ENCODE measurements at regions not wholly inside any gene's neighbourhood (a gene's known extent, or its start where the extent isn't known, plus 50 kb on each side); places are given as distances from the start of the nearest gene placed in this dataset.

DNA sequence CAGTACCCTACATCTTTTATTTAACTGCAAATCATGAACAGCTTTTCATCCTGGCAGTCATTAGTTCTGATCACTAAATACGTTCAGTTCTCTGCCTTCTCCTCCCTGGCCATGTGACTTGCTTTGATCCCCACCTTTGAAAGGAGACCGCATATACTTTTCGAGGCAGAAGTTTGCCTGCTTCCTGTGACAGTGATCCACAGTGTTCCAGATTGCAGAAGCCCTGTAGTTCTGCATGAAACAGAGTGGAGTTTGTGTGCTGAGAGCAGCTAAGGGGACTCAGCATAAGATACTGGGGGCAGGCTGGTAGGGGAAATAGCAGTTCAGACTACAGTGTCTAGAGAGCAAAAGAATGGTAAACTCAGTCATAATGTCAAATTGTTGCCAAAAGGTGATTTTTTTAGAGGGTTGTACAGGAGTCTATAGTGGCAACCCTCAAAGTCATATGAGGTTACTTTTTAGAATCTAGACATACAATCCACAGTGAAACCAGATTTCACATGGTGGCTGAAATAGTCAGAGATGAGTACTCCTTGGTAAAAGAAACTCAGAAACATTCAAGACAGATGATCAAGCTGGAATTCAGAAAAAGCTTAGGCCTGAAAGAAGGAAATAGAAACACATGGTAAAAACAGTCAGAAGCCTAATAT, 1800.4 kb upstream of the CELF4 start:
- TF ChIP-seq, protein P1, sequence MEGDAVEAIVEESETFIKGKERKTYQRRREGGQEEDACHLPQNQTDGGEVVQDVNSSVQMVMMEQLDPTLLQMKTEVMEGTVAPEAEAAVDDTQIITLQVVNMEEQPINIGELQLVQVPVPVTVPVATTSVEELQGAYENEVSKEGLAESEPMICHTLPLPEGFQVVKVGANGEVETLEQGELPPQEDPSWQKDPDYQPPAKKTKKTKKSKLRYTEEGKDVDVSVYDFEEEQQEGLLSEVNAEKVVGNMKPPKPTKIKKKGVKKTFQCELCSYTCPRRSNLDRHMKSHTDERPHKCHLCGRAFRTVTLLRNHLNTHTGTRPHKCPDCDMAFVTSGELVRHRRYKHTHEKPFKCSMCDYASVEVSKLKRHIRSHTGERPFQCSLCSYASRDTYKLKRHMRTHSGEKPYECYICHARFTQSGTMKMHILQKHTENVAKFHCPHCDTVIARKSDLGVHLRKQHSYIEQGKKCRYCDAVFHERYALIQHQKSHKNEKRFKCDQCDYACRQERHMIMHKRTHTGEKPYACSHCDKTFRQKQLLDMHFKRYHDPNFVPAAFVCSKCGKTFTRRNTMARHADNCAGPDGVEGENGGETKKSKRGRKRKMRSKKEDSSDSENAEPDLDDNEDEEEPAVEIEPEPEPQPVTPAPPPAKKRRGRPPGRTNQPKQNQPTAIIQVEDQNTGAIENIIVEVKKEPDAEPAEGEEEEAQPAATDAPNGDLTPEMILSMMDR (IDR thresholded peaks at IDR 0.05; ENCODE audit: insufficient read depth, low read depth, low read length): no peak
- DNase-seq (ENCODE audit: low read depth): no peak
- H3K4me3 ChIP-seq (ENCODE audit: low read depth, low read length): no peak overlapping the region

DNA sequence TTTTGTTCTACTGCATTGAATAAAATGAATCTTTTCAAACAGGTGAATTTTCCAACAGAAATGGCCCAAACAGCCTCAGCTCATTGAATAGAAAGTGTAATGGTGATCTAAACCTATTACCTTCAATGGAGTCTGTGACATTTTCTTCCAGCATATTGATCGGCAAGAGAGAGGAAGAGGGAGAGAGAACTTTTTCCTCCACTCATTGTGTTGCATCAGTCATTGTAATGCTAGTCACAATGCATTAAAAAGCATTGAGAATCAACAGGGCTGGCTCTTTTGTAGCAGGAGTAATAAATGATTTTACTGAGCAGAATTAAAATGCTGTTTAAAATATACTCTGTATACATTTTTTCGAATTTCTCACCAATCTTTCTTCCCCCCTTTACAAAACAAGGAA, 1794.5 kb upstream of the CELF4 start:
- TF ChIP-seq, protein P1 (IDR thresholded peaks at IDR 0.05; ENCODE audit: insufficient read depth, low read depth, low read length): no peak
- no peak for DNase-seq (ENCODE audit: low read depth)
- no peak overlapping the region for H3K4me3 ChIP-seq (ENCODE audit: low read depth, low read length)

DNA sequence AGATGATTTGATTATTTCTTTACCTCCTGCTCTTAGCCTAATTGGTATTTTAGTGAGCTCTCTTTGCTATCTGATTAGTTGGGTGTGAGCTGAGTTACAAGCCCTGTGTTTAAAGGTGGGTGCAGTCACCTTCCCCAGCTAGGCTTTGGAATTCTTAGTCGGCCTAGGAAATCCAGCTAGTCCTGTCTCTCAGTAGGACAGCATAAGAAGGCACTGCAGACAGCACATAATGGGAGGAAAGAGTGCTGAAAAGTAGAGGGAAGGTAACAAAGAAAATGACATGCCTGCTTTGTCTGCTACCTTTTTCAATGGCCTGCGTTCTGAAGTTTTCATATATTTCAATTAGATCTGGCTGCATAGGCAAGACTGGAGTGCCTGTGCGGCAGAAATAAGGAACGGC, 1794.0 kb upstream of the CELF4 start:
- DNase-seq (ENCODE audit: low read depth): no peak
- H3K4me3 ChIP-seq (ENCODE audit: low read depth, low read length): no peak overlapping the region

DNA sequence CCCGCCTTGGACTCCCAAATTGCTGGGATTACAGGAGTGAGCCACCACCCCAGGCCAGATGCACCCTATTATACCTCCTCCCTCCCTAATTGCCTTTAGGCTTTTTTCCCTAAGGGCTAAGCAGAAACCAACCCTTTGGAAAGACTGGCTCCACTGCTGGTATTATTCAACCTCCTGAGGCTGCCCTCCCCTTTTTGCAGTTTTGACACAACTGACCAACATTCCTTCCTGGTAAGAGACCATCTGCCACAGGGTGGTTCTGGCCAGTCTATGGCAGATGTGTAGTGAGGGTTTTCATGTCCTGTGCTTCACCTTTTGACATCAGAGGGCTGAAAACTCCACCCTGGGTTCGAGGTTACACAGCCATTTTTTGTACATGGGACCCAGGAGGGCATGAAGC, 1785.3 kb upstream of the CELF4 start:
- DNase-seq (ENCODE audit: low read depth): no peak
- TF ChIP-seq, protein P1 (IDR thresholded peaks at IDR 0.05; ENCODE audit: insufficient read depth, low read depth, low read length): no peak
- no peak overlapping the region for H3K4me3 ChIP-seq (ENCODE audit: low read depth, low read length)

More for the DNA sequence above, 1794.0 kb upstream of the CELF4 start:
- TF ChIP-seq, protein P1 (IDR thresholded peaks at IDR 0.05; ENCODE audit: insufficient read depth, low read depth, low read length): no peak

DNA sequence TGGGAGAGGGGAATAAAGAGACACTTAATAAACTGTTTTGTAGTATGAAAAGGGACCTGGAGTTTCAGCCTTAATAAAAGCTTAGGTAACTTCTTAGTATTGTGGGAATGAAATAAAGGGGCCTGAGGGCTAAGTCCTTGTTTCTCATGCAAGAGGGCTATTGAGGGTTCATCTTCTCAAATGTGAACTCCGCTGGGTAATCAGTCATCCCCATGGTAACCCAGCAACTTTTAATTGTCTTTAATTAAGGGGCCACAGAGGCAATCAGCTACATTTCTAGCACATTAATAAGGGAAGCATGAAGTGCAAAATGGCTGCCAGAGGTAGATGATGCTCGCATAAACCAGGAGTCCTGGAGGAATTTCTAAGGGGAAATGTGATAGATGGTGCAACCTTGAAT, 1784.2 kb upstream of the CELF4 start:
- TF ChIP-seq, protein P1 (IDR thresholded peaks at IDR 0.05; ENCODE audit: insufficient read depth, low read depth, low read length): no peak
- H3K4me3 ChIP-seq (ENCODE audit: low read depth, low read length): no peak overlapping the region
- DNase-seq (ENCODE audit: low read depth): no peak

DNA sequence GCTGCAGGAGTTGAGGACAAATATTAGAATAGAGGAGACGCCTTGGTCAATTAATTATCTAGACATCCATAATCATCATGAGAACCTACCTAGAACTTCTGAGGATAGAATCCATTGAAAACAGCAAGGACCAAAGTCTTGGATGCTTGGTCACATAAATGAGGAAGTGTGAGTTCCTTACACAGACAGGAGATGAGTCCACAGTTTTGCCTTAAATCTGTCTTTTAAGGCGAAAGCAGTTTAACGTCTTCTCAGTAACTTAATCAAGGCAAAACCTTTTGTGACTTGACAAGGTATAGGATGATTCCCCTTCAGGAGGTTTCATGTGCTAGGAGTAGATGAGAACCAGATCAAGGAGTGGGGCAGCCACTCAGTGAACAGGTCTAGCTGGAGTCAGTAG, 1783.2 kb upstream of the CELF4 start:
- no peak overlapping the region for H3K4me3 ChIP-seq (ENCODE audit: low read depth, low read length)
- no peak for DNase-seq (ENCODE audit: low read depth)
- TF ChIP-seq, protein P1 (IDR thresholded peaks at IDR 0.05; ENCODE audit: insufficient read depth, low read depth, low read length): no peak

DNA sequence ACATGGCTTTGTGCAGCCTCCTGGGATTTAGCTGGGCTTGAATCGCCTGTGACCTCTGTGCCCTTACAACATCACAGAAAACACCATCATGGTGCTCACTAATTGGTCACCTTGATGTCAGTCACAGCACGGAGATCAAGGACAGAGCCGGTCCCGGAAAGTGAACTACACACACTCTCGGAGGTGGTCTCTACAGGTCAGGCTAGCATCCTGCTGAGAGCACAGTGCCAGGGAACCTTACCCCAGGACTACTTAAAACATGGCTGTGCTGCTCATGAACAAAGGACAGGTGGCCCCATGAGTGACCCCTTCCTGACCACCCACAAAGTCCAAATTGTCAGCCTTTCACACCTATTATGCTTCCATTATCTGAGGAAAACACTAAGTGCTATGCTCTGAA, 1782.1 kb upstream of the CELF4 start:
- H3K4me3 ChIP-seq (ENCODE audit: low read depth, low read length): no peak overlapping the region
- TF ChIP-seq, protein P1 (IDR thresholded peaks at IDR 0.05; ENCODE audit: insufficient read depth, low read depth, low read length): no peak
- no peak for DNase-seq (ENCODE audit: low read depth)

Data from fibroblast of villous mesenchyme (primary cell).